ENCODE measurements at regions not wholly inside any gene's neighbourhood (a gene's known extent, or its start where the extent isn't known, plus 50 kb on each side); places are given as distances from the start of the nearest gene placed in this dataset.

DNA sequence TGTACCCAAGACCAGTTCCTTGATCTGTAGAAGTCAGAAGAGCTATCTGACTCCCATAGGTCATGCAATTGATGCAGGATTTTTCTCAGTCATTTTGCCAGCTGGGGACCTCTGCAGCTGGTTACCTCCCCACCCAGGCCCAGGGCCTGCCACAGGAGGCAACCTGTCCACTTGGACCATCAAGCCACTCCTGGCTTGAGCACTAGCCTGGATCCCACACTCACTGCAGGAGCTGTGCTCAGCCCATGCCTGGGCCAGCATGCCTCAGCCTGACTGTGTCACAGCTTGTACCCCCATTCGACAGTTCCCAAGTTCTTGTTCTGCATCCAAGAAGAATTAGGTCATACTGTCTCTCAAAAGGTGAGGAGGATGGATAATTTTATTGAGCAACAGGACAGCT is 189.4 kb downstream of the PCDH17 start:
- TF ChIP-seq, protein P1, sequence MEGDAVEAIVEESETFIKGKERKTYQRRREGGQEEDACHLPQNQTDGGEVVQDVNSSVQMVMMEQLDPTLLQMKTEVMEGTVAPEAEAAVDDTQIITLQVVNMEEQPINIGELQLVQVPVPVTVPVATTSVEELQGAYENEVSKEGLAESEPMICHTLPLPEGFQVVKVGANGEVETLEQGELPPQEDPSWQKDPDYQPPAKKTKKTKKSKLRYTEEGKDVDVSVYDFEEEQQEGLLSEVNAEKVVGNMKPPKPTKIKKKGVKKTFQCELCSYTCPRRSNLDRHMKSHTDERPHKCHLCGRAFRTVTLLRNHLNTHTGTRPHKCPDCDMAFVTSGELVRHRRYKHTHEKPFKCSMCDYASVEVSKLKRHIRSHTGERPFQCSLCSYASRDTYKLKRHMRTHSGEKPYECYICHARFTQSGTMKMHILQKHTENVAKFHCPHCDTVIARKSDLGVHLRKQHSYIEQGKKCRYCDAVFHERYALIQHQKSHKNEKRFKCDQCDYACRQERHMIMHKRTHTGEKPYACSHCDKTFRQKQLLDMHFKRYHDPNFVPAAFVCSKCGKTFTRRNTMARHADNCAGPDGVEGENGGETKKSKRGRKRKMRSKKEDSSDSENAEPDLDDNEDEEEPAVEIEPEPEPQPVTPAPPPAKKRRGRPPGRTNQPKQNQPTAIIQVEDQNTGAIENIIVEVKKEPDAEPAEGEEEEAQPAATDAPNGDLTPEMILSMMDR (IDR thresholded peaks at IDR 0.05), result no peak
- no peak for TF ChIP-seq POLR2AphosphoS5 (IDR thresholded peaks at IDR 0.05)

Measured in prostate gland (tissue), 2 donors.